Keratinocyte (primary cell): ENCODE measurements at regions not wholly inside any gene's neighbourhood (a gene's known extent, or its start where the extent isn't known, plus 50 kb on each side); places are given as distances from the start of the nearest gene placed in this dataset.

Experiments used
- CTCF ChIP-seq, 3 experiments: IDR thresholded peaks in 1 of 3; conservative IDR thresholded peaks in 1 of 3; optimal IDR thresholded peaks in 1 of 3; 2 replicates in 2 of 3; 3 replicates in 1 of 3; pipeline versions ENCODE3 to v1.5.1; 2011; ENCODE audit warnings: low read length in 3 of 3, mild to moderate bottlenecking in 3 of 3, moderate library complexity in 2 of 3, control low read depth in 1 of 3, inconsistent platforms in 1 of 3; ENCODE audit not compliant: insufficient read depth in 2 of 3; ENCODE audit errors: extremely low read depth in 1 of 3
- EZH2 ChIP-seq: IDR thresholded peaks from one replicate; pipeline ENCODE4 v1.6.1; 2012; ENCODE audit warnings: inconsistent platforms, mild to moderate bottlenecking, low read length, moderate library complexity

GRCh38 chr11:103683576-103683975 is 352.9 kb upstream of the DDI1 start:
- TF ChIP-seq CTCF (optimal IDR thresholded peaks at IDR 0.05 in 1 of 3, IDR thresholded peaks at IDR 0.05 in 1 of 3, conservative IDR thresholded peaks at IDR 0.05 in 1 of 3; ENCODE audit: extremely low read depth in 1 of 3, insufficient read depth in 2 of 3, low read length in 3 of 3) (no peak), EZH2 (no peak)
